SIG-M5 (cell line): ENCODE measurements at regions not wholly inside any gene's neighbourhood (a gene's known extent, or its start where the extent isn't known, plus 50 kb on each side); places are given as distances from the start of the nearest gene placed in this dataset.
"Not testable (repeated sequence)": the region's sequence is repeated elsewhere in the genome, so short reads cannot be mapped to it uniquely, and the experiment has no call there.

ENCODE experiments used
- DNase-seq: peaks from one replicate; lab custom pipeline; 2025; lab: John Stamatoyannopoulos, UW

- DNase-seq: not testable (repeated sequence)
Observed at GRCh38 chr2:146969703-146970102, 875.1 kb upstream of the ACVR2A start.

- DNase-seq: no peak
Observed at GRCh38 chr2:146964494-146964893, 880.3 kb upstream of the ACVR2A start.

GRCh38 chr2:146954544-146954943 lies 890.3 kb upstream of the ACVR2A start:
- DNase-seq: no peak

DNA sequence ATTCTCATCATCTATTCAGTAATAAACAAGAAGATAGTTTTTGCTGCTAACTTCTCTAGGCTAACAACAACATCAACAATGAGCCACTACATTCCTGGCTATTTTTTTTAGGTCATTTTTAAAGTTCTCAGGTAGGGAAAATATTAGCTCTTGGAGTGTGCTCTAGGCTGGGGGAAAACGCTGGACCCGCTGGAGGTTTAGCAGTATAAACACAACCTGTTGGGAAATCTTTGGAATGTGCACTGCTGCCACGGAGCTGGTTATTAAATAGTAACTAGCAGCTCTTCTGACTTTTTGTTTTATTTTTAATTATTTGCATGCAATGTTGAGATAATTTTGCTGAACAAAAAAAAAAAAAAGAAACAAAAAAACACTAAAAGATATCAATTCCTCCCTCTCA lies 892.1 kb upstream of the ACVR2A start:
- DNase-seq: no peak

DNA sequence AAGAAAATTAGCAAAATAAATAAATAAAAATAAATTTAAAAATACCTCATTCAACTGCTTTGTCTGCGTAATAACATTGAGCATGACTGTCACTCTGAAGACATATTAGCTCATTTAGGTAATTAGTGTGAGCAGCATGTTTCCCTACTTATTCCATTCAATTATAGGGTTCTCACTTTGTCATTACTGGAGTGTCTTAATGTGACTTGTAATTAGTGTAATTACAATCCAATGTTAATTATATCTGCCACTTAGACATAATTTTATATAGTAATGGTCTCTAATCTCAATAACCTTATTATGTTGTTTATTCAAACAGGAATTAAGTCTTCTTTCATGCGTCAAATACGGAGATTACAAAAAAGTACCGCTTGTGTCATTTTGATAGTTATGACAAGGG lies 893.9 kb upstream of the ACVR2A start:
- no peak for DNase-seq

DNA sequence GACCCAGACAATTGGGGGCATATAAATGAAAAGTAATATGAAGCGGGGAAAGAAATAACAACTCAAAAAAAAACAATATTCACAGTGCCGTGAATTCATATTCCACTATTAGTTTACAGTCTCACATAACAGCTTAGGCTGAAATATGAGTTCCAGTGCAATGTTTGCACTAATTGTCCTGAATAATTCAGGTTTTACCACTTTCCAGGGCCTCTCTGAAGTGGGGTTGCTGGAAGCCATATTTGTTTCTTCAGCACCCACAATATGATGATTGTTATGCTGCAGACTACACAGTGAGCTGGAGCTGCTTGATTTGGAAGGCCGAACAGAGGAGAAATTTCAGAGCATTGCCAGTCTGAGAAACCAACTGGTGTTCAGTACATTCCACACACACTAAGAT lies 894.5 kb upstream of the ACVR2A start:
- no peak for DNase-seq

DNA sequence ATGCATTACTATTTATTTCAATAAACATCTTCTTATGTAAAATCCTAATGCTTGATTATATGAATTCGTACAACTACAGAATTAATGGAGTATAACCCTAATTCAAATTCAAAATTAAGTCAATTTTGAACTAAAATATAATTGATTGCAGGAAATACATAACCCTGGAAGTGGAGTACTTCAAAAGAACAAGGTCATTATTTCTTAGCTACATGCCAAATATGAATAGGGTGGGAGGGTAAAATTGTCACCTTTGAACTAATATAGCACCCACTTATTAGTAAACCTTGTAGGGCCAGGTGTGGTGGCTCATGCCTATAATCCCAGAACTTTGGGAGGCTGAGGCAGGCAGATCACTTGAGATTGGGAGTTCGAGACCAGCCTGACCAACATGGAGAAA lies 895.4 kb upstream of the ACVR2A start:
- no peak for DNase-seq

GRCh38 chr2:146944601-146945000 lies 900.2 kb upstream of the ACVR2A start:
- DNase-seq: no peak

- DNase-seq: no peak
Observed at GRCh38 chr2:146939991-146940685, 904.7 kb upstream of the ACVR2A start.

GRCh38 chr2:146934921-146935320 lies 909.9 kb upstream of the ACVR2A start:
- no peak for DNase-seq

GRCh38 chr2:146931109-146931508 lies 913.7 kb upstream of the ACVR2A start:
- no peak for DNase-seq

- DNase-seq: no peak
Observed at GRCh38 chr2:146927080-146927711, 917.6 kb upstream of the ACVR2A start.

DNA sequence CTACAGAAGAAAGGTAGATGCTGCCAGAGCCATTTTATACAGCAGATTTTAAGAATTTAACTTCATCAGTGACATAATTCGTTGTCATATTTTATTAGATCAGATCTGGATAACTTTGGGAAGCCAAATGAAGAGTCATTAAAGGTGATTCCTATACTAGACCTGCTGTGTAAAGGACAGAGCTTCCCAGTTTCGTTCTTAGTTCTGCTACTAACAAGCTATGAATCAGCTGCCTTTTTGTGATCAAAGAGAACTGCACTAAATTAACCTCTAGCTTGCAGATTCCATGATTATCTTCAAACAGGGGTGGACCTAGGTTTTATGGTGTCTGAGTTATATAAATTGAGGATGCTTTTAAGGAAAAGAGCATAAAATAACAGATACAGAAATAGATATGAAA lies 926.5 kb upstream of the ACVR2A start:
- no peak for DNase-seq

- DNase-seq: no peak
Observed at GRCh38 chr2:146917431-146918042, 927.3 kb upstream of the ACVR2A start.

GRCh38 chr2:146916914-146917313 lies 927.9 kb upstream of the ACVR2A start:
- DNase-seq: no peak

- DNase-seq: no peak
Observed at GRCh38 chr2:146913476-146913875, 931.4 kb upstream of the ACVR2A start.

DNA sequence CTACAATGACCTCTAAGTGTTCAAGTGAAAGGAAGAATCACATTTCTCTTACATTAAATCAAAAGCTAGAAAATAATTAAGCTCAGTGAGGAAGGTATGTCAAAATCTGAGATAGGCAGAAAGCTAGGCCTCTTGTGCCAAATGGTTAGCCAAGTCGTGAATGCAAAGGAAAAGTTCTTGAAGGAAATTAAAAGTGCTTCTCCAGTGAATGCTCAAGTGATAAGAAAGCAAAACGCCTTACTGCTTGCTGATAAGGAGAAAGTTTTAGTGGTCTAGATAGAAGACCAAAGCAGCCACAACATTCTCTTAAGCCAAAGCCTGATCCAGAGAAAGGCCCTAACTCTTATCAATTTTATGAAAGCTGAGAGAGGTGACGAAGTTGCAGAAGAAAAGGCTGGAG lies 932.3 kb upstream of the ACVR2A start:
- no peak for DNase-seq

DNA sequence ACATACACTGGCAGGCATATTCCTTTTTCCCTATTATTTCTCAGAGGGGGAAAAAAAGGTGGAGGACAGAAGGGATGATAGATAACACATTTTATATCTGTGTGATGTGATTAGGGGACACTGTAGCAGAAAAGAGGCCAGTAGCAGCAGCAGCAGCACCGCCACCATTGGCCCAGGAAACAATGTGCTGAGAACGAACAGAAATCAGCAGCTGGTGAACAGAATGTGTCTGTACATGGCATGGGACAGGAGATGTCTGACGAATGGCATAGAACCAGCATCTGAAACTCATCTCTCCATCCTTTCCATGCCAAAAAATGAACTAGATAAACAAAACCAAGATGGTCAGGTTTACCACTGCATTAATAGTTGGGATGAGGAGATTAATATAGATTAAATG lies 936.1 kb upstream of the ACVR2A start:
- DNase-seq: no peak

- no peak for DNase-seq
Observed at GRCh38 chr2:146898083-146898482, 946.7 kb upstream of the ACVR2A start.

DNA sequence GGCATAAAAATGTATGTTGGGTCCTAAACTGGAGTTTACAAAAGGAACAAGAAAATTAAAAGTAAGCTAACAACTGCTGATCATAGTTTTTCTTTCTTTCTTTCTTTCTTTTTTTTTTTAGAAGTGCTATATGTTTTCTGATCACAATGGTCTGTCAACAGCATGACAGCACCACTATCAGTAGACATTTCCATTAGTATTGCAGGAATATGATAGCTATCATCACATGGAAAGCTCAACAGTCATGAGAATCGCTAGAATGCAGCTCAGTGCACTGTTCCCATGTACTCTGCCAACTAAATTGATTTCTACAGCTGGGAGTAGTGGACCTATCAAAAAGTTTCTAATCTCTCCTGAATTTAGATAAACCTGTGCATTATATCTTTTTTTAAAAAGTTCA lies 950.3 kb upstream of the ACVR2A start:
- DNase-seq: no peak

DNA sequence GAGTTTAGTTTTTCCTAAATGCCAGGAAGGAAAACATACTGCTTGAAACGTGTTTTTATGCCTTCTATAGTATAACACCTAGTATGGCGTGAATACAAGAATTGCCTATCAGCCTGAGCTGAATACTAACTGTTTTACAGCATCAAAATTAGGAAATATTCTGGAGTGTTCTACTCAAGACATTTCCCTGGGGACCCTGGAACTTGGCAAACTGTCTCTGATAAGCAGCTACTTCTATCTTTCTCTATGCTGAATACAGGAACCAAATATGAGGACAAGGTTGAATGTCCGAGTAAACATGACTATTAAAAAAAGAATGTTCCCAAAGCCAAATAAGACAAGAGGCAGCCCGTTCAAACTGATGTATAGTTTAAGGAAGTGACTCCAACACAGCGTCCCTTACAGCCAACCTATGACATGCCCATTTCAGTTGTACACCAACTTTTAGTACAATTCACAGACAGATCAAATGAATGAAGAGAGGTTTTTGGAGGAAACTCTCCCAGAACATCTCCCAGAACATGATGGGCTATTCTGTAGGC lies 951.3 kb upstream of the ACVR2A start:
- DNase-seq: no peak

GRCh38 chr2:146890491-146890890 lies 954.3 kb upstream of the ACVR2A start:
- no peak for DNase-seq

DNA sequence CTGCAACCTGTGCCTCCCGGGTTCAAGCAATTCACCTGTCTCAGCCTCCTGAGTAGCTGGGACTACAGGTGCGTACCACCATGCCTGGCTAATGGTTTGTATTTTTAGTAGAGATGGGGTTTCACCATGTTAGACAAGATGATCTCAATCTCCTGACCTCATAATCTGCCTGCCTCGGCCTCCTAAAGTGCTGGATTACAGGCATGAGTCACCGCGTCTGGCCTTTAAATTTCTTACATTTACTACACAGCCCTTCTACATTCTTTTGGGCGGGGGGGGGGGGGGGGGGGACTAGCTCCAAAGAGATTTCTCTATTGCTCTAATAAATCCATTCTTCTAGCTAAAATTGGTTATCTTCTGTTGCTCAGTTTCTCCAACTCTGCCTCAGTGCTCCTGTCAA lies 964.9 kb upstream of the ACVR2A start:
- no peak for DNase-seq
